Breast epithelium (tissue), 4 donors: ENCODE measurements at regions not wholly inside any gene's neighbourhood (a gene's known extent, or its start where the extent isn't known, plus 50 kb on each side); places are given as distances from the start of the nearest gene placed in this dataset.

Experiments used
- DNase-seq, 2 donors: peaks; one replicate each; pipeline ENCODE4 v3.0.0-alpha.2; 2019; ENCODE audit warnings: low spot score in 2 of 2
- H3K27ac ChIP-seq, 2 donors: fragments of 200-600 bp; sonication (generic) in 1 of 2; one replicate each; pipeline ENCODE4 v1.5.1; 2016 to 2019; ENCODE audit warnings: mild to moderate bottlenecking in 1 of 2
- H3K27me3 ChIP-seq, 2 donors: fragments of 200-600 bp; sonication (generic) in 1 of 2; one replicate each; pipeline versions ENCODE4 v1.5.1 to v1.6.0; 2017 to 2019; ENCODE audit warnings: control low read depth in 1 of 2, mild to moderate bottlenecking in 1 of 2
- H3K36me3 ChIP-seq: fragments of 200-600 bp; one replicate; pipeline ENCODE4 v1.5.1; 2019
- H3K4me1 ChIP-seq, 2 donors: fragments of 200-600 bp; sonication (generic); one replicate each; pipeline ENCODE4 v1.5.1; 2016 to 2019; ENCODE audit warnings: control low read depth in 1 of 2
- H3K4me3 ChIP-seq, 3 donors: fragments of 200-600 bp; sonication (generic); 1 replicate in 2 of 3; 2 replicates in 1 of 3; pipeline ENCODE4 v1.5.1; 2016 to 2019; ENCODE audit warnings: mild to moderate bottlenecking in 3 of 3, moderate library complexity in 2 of 3
- H3K9me3 ChIP-seq, 2 donors: fragments of 200-600 bp; sonication (generic) in 1 of 2; one replicate each; pipeline ENCODE4 v1.5.1; 2016 to 2019; ENCODE audit warnings: control low read depth in 1 of 2
- POLR2A ChIP-seq: fragments of 450-650 bp; IDR thresholded peaks from one replicate; pipeline ENCODE4 v1.6.1; 2016; ENCODE audit warnings: antibody characterized with exemption, mild to moderate bottlenecking, moderate library complexity
- POLR2AphosphoS5 ChIP-seq, 3 donors: sonication (generic); formaldehyde crosslinking; IDR thresholded peaks; one replicate each; pipeline ENCODE4 v1.6.1; 2017; ENCODE audit warnings: antibody characterized with exemption in 3 of 3
- intact Hi-C: fragments of 100-400 bp; cut with DNase I; formaldehyde crosslinking; loops from one replicate; pipeline ENCODE4 v1.15.1; 2023; ENCODE audit warnings: low total_unique reads
- TF ChIP-seq, protein P1 (sequence below), 3 donors: fragments of 450-650 bp; IDR thresholded peaks; one replicate each; pipeline ENCODE4 v1.5.1; 2016 to 2017; ENCODE audit warnings: antibody characterized with exemption in 3 of 3, mild to moderate bottlenecking in 3 of 3, moderate library complexity in 3 of 3

DNA sequence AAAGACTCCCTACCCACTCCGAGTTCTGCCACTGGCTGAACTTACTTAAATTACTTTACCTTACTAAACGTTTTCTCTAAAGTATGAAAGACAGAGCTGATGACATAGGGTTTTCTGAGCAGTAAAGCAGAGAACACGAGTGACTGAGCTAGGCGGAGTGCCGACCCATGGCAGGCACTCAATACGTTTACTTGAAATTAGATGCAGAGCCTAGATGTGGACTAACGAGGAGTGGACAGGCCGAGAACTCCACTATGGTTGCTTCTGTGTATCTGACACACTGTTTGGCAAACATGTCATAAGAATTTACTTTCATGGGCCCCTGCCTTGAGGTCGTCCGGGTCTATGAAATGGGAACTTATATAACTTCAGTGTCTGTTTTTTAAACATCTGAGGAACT lies 471.0 kb downstream of the STK39 start:
- no peaks in the 10 kb centered on the region for H3K27me3 ChIP-seq
- no peaks in the 10 kb centered on the region for H3K36me3 ChIP-seq
- DNase-seq = no peak
- intact Hi-C loops = no loop called here
- no peaks in the 10 kb centered on the region for H3K4me1 ChIP-seq
- H3K9me3 ChIP-seq = no peaks in the 10 kb centered on the region
- no peak overlapping the region for H3K27ac ChIP-seq
- no peak overlapping the region for H3K4me3 ChIP-seq
- TF ChIP-seq, protein P1, sequence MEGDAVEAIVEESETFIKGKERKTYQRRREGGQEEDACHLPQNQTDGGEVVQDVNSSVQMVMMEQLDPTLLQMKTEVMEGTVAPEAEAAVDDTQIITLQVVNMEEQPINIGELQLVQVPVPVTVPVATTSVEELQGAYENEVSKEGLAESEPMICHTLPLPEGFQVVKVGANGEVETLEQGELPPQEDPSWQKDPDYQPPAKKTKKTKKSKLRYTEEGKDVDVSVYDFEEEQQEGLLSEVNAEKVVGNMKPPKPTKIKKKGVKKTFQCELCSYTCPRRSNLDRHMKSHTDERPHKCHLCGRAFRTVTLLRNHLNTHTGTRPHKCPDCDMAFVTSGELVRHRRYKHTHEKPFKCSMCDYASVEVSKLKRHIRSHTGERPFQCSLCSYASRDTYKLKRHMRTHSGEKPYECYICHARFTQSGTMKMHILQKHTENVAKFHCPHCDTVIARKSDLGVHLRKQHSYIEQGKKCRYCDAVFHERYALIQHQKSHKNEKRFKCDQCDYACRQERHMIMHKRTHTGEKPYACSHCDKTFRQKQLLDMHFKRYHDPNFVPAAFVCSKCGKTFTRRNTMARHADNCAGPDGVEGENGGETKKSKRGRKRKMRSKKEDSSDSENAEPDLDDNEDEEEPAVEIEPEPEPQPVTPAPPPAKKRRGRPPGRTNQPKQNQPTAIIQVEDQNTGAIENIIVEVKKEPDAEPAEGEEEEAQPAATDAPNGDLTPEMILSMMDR (IDR thresholded peaks at IDR 0.05) = no peak
- no peak for TF ChIP-seq POLR2A
- no peak for TF ChIP-seq POLR2AphosphoS5 (IDR thresholded peaks at IDR 0.05)

DNA sequence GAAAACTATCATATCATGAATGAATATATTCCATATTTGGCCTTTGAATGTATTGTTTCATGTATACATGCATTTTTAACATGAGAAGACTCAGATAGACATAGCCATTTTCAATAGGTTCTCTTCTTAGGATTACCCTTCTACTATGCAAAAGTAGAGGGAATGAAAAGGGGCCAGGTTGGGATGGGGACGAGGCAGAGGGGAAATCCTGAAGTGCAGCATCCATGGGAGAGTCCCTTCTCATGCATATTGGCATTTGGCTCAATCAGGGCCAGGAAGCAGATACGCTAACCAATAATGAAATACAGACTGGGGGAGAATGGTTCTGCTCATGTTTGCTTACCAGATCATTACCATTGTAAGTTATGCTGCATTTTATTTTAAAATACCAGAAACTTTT lies 475.8 kb downstream of the STK39 start:
- Histone ChIP-seq H3K27me3 (no peaks in the 10 kb centered on the region), H3K27ac (no peak overlapping the region), H3K4me1 (no peaks in the 10 kb centered on the region), H3K9me3 (no peaks in the 10 kb centered on the region), H3K36me3 (no peaks in the 10 kb centered on the region), H3K4me3 (no peak overlapping the region)
- TF ChIP-seq POLR2AphosphoS5 (IDR thresholded peaks at IDR 0.05) = no peak
- TF ChIP-seq, protein P1 (IDR thresholded peaks at IDR 0.05) = no peak
- intact Hi-C loops = no loop called here
- no peak for DNase-seq

DNA sequence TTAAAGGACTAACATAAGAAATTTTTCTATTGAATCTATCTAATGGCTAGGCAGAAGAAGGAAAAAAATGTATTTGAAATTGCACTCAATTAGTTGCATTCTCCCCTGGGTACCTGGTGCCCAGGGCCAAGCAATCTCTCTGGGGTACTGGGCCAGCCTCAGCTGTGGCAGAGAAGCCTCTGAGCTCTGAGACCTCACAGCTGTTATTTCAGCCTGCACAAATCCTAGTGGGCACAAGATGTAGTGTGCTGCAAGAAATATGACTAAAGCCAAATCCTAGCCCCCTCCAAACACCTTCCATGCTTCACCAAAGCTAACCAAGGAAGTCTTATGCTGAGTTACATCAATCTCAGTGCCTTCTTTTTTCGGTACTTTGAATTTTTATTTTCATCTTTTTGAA lies 478.4 kb downstream of the STK39 start:
- Histone ChIP-seq H3K4me3 (no peak overlapping the region), H3K4me1 (no peaks in the 10 kb centered on the region), H3K36me3 (no peaks in the 10 kb centered on the region), H3K27me3 (no peaks in the 10 kb centered on the region), H3K9me3 (peaks cover 0 to 4% of the 10 kb centered on the region in 2 donors), H3K27ac (no peak overlapping the region)
- no peak for DNase-seq
- intact Hi-C loops = no loop called here
- no peak for TF ChIP-seq POLR2AphosphoS5 (IDR thresholded peaks at IDR 0.05)
- TF ChIP-seq, protein P1 (IDR thresholded peaks at IDR 0.05) = no peak

DNA sequence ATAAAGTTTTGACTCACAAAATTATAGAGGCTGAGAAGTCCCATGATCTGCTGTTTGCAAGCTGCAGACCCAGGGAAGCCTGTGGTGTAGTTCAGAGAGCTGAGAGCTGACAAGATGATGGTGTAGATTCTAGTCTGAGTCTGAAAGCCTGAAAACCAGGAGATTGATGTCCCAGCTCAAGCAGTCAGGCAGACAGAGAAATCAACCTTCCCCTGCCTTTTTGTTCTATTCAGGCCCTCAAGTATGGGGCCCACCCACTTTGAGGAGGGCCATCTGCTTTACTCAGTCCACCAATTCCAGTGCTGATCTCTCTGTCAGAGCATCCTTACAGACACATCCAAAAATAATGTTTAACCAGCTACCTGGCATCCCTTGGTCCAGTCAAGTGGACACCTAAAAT lies 479.6 kb downstream of the STK39 start:
- Histone ChIP-seq H3K36me3 (no peaks in the 10 kb centered on the region), H3K4me1 (no peaks in the 10 kb centered on the region), H3K4me3 (no peak overlapping the region), H3K27me3 (no peaks in the 10 kb centered on the region), H3K9me3 (peaks cover 0 to 4% of the 10 kb centered on the region in 2 donors), H3K27ac (no peak overlapping the region)
- no peak for DNase-seq
- intact Hi-C loops = no loop called here
- TF ChIP-seq, protein P1 (IDR thresholded peaks at IDR 0.05) = no peak
- TF ChIP-seq POLR2A (no peak), POLR2AphosphoS5 (IDR thresholded peaks at IDR 0.05) (no peak)

DNA sequence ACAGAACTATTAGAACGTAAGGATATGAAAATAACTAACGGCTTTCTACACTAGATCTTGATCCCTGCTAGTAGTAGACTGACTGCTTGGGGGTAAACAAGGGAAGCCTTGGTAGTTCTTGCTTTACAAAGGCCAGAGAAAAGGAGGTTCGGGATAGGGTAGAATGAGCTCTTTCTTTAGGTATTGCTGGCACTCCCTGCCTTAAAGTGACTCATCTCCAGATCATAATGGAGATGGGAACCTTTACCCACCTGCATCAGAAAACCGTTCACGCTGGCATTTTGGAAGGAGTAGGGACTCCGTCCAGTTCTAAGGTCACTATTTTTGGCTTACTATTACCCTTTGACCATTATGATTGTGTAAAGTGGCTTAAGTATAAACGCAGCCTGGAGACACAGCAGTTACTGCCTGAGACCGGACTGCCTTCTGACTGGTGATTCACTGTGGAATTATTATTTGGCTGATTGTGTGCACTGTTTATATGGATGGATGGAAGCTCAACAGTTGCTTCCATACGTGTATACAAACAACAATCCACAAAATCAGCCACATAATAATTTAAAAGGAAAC lies 482.5 kb downstream of the STK39 start:
- Histone ChIP-seq H3K36me3 (no peaks in the 10 kb centered on the region), H3K27me3 (no peaks in the 10 kb centered on the region), H3K9me3 (peaks cover 0 to 4% of the 10 kb centered on the region in 2 donors), H3K4me3 (no peak overlapping the region), H3K4me1 (no peaks in the 10 kb centered on the region), H3K27ac (no peak overlapping the region)
- DNase-seq = no peak
- intact Hi-C loops = no loop called here
- TF ChIP-seq, protein P1 (IDR thresholded peaks at IDR 0.05) = no peak
- no peak for TF ChIP-seq POLR2A
